HG03060 (cell line): ENCODE measurements at regions not wholly inside any gene's neighbourhood (a gene's known extent, or its start where the extent isn't known, plus 50 kb on each side); places are given as distances from the start of the nearest gene placed in this dataset.

Experiments
- ATAC-seq: cut with Tn5 transposase; IDR thresholded peaks from one replicate; pipeline ENCODE4 v1.9.1; 2021; ENCODE audit warnings: low read depth, moderate number of reproducible peaks; ENCODE audit not compliant: unreplicated experiment

GRCh38 chr14:71638523-71639196, 293.6 kb upstream of the RGS6 start:
- ATAC-seq = no peak

GRCh38 chr14:71642715-71643114, 289.5 kb upstream of the RGS6 start:
- no peak for ATAC-seq

GRCh38 chr14:71645656-71646055, 286.6 kb upstream of the RGS6 start:
- no peak for ATAC-seq

GRCh38 chr14:71646518-71646917, 285.7 kb upstream of the RGS6 start:
- no peak for ATAC-seq

- no peak for ATAC-seq
Observed at GRCh38 chr14:71647086-71647784, 285.0 kb upstream of the RGS6 start.

GRCh38 chr14:71648725-71649124, 283.5 kb upstream of the RGS6 start:
- no peak for ATAC-seq

- ATAC-seq = no peak
Observed at GRCh38 chr14:71650187-71650755, 282.0 kb upstream of the RGS6 start.

GRCh38 chr14:71651228-71651627, 281.0 kb upstream of the RGS6 start:
- no peak for ATAC-seq

- no peak for ATAC-seq
Observed at GRCh38 chr14:71652368-71652767, 279.9 kb upstream of the RGS6 start.

- ATAC-seq = no peak
Observed at GRCh38 chr14:71654810-71655209, 277.4 kb upstream of the RGS6 start.

GRCh38 chr14:71658261-71658860, 273.9 kb upstream of the RGS6 start:
- no peak for ATAC-seq

GRCh38 chr14:71659159-71659558, 273.1 kb upstream of the RGS6 start:
- ATAC-seq = no peak

GRCh38 chr14:71661441-71661840, 270.8 kb upstream of the RGS6 start:
- ATAC-seq = no peak

GRCh38 chr14:71662291-71662790, 269.9 kb upstream of the RGS6 start:
- no peak for ATAC-seq

GRCh38 chr14:71665157-71665556, 267.1 kb upstream of the RGS6 start:
- no peak for ATAC-seq

- no peak for ATAC-seq
Observed at GRCh38 chr14:71665781-71666180, 266.4 kb upstream of the RGS6 start.

- ATAC-seq = no peak
Observed at GRCh38 chr14:71666571-71667145, 265.6 kb upstream of the RGS6 start.

GRCh38 chr14:71668186-71668912, 263.9 kb upstream of the RGS6 start:
- no peak for ATAC-seq

GRCh38 chr14:71672596-71672995, 259.6 kb upstream of the RGS6 start:
- no peak for ATAC-seq

GRCh38 chr14:71675126-71675899, 256.9 kb upstream of the RGS6 start:
- no peak for ATAC-seq
